ENCODE measurements at regions not wholly inside any gene's neighbourhood (a gene's known extent, or its start where the extent isn't known, plus 50 kb on each side); places are given as distances from the start of the nearest gene placed in this dataset.

- peak; percentile 82 for DNase-seq
Measured at GRCh38 chr7:17523813-17524739, 225.6 kb downstream of the AHR start.

GRCh38 chr7:17524746-17525145 lies 226.3 kb downstream of the AHR start:
- DNase-seq, result no peak

- DNase-seq, result no peak
Measured at GRCh38 chr7:17526621-17527020, 228.2 kb downstream of the AHR start.

GRCh38 chr7:17528636-17529035 lies 230.2 kb downstream of the AHR start:
- no peak for DNase-seq

- DNase-seq, result no peak
Measured at GRCh38 chr7:17530244-17530643, 231.8 kb downstream of the AHR start.

- DNase-seq, result no peak
Measured at GRCh38 chr7:17530741-17531421, 232.4 kb downstream of the AHR start.

- DNase-seq, result peak; percentile 63
Measured at GRCh38 chr7:17532861-17533404, 234.5 kb downstream of the AHR start.

- DNase-seq, result no peak
Measured at GRCh38 chr7:17534348-17534747, 235.9 kb downstream of the AHR start.

GRCh38 chr7:17535776-17536175 lies 237.3 kb downstream of the AHR start:
- no peak for DNase-seq

GRCh38 chr7:17544401-17544800 lies 245.9 kb downstream of the AHR start:
- no peak for DNase-seq

- DNase-seq, result no peak
Measured at GRCh38 chr7:17545348-17545747, 246.9 kb downstream of the AHR start.

GRCh38 chr7:17546189-17546588 lies 247.7 kb downstream of the AHR start:
- no peak for DNase-seq

- no peak for DNase-seq
Measured at GRCh38 chr7:17546592-17546991, 248.1 kb downstream of the AHR start.

- DNase-seq, result no peak
Measured at GRCh38 chr7:17548014-17548653, 249.7 kb downstream of the AHR start.

GRCh38 chr7:17549406-17549805 lies 251.0 kb downstream of the AHR start:
- DNase-seq, result no peak

- no peak for DNase-seq
Measured at GRCh38 chr7:17552373-17552772, 253.9 kb downstream of the AHR start.

- no peak for DNase-seq
Measured at GRCh38 chr7:17552952-17553351, 254.5 kb downstream of the AHR start.

- DNase-seq, result no peak
Measured at GRCh38 chr7:17554341-17555015, 256.0 kb downstream of the AHR start.

- no peak for DNase-seq
Measured at GRCh38 chr7:17556247-17556956, 257.9 kb downstream of the AHR start.

GRCh38 chr7:17557251-17557671 lies 258.8 kb downstream of the AHR start:
- no peak for DNase-seq

GRCh38 chr7:17558135-17558534 lies 259.7 kb downstream of the AHR start:
- DNase-seq, result no peak

All from DMS153 (cell line).